HL-60 (cell line): ENCODE measurements at regions not wholly inside any gene's neighbourhood (a gene's known extent, or its start where the extent isn't known, plus 50 kb on each side); places are given as distances from the start of the nearest gene placed in this dataset.

ENCODE experiments used
- CTCF ChIP-seq: IDR thresholded peaks from one replicate; pipeline ENCODE4 v1.5.1; 2011; ENCODE audit warnings: low read length, control low read depth, inconsistent platforms; ENCODE audit not compliant: insufficient read depth
- GABPA ChIP-seq: IDR thresholded peaks from 2 replicates; pipeline ENCODE4 v1.6.1; 2012; ENCODE audit warnings: low read depth
- POLR2AphosphoS5 ChIP-seq: IDR thresholded peaks from 2 replicates; pipeline ENCODE4 v1.6.1; 2012; ENCODE audit warnings: low read depth
- SPI1 ChIP-seq: IDR thresholded peaks from 2 replicates; pipeline ENCODE4 v1.6.1; 2012; ENCODE audit warnings: low read depth, mild to moderate bottlenecking, borderline replicate concordance
- TF ChIP-seq, protein P1 (sequence below): IDR thresholded peaks from 2 replicates; pipeline ENCODE4 v1.6.1; 2012; ENCODE audit warnings: low read depth; ENCODE audit not compliant: insufficient replicate concordance

DNA sequence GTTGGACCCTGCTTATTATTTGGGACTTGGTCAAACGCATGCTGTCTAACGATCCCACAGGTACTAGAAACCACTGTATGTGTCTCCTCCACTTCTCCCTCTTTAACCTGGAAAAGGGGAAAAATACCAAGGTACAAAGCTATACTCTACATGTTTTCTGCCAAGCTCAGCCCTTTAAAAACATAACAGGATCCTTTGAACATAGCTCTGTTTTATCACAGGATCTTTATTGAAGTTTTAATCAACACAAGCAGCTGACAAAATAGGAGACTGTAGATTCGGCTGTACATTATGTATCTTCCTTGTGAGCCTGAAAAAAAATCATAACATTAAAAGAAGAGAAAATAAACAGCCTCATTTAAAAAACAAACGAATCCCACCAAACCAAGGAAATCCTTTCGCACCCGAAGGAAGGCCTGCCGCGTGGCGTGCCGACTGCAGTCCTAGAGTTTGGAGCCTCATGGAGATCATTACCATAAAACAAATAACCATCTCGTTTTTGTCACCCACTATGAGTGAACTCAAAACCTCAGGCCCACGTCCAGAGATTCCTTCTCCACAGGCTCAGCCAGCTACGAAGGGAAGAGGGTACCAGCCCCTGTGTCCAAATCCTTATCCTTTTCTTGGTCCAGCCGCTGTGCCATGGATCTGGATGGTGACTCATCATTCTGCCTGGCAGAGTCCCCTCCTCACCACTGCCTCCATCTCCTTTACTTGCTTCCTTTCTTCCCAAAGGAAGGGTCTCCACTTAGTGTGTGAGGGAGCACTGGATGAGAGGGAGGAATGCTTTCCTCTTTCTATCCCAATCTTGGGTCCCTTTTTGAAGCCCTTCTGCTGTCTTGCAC lies 651.1 kb downstream of the CCDC171 start:
- TF ChIP-seq POLR2AphosphoS5 (no peak), CTCF (no peak), GABPA (no peak), SPI1 (no peak)
- TF ChIP-seq, protein P1, sequence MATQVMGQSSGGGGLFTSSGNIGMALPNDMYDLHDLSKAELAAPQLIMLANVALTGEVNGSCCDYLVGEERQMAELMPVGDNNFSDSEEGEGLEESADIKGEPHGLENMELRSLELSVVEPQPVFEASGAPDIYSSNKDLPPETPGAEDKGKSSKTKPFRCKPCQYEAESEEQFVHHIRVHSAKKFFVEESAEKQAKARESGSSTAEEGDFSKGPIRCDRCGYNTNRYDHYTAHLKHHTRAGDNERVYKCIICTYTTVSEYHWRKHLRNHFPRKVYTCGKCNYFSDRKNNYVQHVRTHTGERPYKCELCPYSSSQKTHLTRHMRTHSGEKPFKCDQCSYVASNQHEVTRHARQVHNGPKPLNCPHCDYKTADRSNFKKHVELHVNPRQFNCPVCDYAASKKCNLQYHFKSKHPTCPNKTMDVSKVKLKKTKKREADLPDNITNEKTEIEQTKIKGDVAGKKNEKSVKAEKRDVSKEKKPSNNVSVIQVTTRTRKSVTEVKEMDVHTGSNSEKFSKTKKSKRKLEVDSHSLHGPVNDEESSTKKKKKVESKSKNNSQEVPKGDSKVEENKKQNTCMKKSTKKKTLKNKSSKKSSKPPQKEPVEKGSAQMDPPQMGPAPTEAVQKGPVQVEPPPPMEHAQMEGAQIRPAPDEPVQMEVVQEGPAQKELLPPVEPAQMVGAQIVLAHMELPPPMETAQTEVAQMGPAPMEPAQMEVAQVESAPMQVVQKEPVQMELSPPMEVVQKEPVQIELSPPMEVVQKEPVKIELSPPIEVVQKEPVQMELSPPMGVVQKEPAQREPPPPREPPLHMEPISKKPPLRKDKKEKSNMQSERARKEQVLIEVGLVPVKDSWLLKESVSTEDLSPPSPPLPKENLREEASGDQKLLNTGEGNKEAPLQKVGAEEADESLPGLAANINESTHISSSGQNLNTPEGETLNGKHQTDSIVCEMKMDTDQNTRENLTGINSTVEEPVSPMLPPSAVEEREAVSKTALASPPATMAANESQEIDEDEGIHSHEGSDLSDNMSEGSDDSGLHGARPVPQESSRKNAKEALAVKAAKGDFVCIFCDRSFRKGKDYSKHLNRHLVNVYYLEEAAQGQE = no peak
